ENCODE measurements at regions not wholly inside any gene's neighbourhood (a gene's known extent, or its start where the extent isn't known, plus 50 kb on each side); places are given as distances from the start of the nearest gene placed in this dataset.

DNA sequence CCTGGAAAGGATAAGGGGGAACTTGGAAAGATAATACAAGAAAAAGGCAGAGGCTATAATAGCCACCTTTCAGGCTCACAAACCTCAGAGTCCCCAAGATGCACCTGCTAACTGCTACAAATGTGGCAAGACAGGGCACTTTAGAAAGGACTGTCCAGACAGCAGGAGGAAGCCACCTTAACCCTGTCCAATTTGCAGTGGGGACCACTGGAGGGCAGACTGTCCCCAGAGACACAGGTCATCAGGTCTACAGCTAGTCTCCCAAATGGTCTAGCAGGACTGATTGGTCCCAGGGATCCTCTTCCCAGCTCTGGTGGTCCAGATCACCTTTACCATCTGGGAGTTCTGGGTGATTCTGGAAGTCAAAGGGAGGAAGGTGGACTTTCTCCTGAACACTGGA lies 882.5 kb upstream of the GBE1 start:
- TF ChIP-seq FOXP2 (optimal IDR thresholded peaks at IDR 0.05; ENCODE audit: borderline replicate concordance, extremely low read depth, extremely low read length, insufficient read depth) (no peak), POLR2AphosphoS5 (IDR thresholded peaks at IDR 0.05; ENCODE audit: low read depth, low read length) (no peak), SIN3A (IDR thresholded peaks at IDR 0.05; ENCODE audit: borderline replicate concordance, insufficient read depth, low read length) (no peak), TAF1 (IDR thresholded peaks at IDR 0.05; ENCODE audit: borderline replicate concordance, insufficient read depth, low read length) (no peak)
- TF ChIP-seq, protein P1, sequence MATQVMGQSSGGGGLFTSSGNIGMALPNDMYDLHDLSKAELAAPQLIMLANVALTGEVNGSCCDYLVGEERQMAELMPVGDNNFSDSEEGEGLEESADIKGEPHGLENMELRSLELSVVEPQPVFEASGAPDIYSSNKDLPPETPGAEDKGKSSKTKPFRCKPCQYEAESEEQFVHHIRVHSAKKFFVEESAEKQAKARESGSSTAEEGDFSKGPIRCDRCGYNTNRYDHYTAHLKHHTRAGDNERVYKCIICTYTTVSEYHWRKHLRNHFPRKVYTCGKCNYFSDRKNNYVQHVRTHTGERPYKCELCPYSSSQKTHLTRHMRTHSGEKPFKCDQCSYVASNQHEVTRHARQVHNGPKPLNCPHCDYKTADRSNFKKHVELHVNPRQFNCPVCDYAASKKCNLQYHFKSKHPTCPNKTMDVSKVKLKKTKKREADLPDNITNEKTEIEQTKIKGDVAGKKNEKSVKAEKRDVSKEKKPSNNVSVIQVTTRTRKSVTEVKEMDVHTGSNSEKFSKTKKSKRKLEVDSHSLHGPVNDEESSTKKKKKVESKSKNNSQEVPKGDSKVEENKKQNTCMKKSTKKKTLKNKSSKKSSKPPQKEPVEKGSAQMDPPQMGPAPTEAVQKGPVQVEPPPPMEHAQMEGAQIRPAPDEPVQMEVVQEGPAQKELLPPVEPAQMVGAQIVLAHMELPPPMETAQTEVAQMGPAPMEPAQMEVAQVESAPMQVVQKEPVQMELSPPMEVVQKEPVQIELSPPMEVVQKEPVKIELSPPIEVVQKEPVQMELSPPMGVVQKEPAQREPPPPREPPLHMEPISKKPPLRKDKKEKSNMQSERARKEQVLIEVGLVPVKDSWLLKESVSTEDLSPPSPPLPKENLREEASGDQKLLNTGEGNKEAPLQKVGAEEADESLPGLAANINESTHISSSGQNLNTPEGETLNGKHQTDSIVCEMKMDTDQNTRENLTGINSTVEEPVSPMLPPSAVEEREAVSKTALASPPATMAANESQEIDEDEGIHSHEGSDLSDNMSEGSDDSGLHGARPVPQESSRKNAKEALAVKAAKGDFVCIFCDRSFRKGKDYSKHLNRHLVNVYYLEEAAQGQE (IDR thresholded peaks at IDR 0.05; ENCODE audit: insufficient read depth in 1 of 2, low read depth in 2 of 2, low read length in 2 of 2), result no peak

DNA sequence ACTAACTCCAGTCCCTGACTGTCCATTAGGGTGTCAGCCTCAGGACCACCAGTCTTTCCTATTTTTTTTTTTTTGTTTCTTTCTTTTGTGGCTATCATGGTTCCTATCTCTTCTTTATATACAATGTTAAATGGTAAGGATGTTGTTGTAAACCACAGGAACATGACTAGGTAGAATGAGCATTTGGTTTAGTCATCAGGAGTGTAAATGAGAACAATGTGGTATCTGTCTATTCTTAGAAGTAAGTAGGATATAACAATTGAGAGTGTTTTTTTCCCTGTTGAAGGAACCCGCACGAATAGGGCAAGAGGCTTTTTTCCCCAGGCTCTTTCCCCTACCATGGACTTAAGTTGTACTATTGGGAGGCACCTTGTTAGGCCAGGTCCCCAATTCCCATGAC lies 880.3 kb upstream of the GBE1 start:
- TF ChIP-seq POLR2AphosphoS5 (IDR thresholded peaks at IDR 0.05; ENCODE audit: low read depth, low read length) (no peak), SIN3A (IDR thresholded peaks at IDR 0.05; ENCODE audit: borderline replicate concordance, insufficient read depth, low read length) (no peak), FOXP2 (optimal IDR thresholded peaks at IDR 0.05; ENCODE audit: borderline replicate concordance, extremely low read depth, extremely low read length, insufficient read depth) (no peak), TAF1 (IDR thresholded peaks at IDR 0.05; ENCODE audit: borderline replicate concordance, insufficient read depth, low read length) (no peak)
- TF ChIP-seq, protein P1 (IDR thresholded peaks at IDR 0.05; ENCODE audit: insufficient read depth in 1 of 2, low read depth in 2 of 2, low read length in 2 of 2), result no peak

DNA sequence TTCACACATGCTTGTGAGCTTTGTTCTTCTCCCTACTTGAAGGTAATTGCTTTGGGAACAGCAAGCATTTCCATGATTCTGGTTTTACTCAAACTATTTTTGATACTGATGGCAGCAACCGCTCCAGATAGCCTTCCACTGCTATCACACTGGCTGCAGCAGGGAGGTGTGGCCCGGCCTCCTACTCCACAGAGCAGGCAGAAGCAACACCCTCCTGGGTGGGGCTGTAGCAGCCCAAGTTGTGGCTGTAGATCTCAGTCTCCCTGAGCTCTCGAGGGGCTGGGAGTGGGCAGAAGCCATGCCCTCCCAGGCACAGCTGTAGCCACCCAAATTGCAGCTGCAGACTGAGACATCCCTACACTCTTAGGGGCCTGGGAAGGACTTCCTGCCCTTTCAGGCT lies 878.8 kb upstream of the GBE1 start:
- TF ChIP-seq SIN3A (IDR thresholded peaks at IDR 0.05; ENCODE audit: borderline replicate concordance, insufficient read depth, low read length), result no peak
- TF ChIP-seq FOXP2 (optimal IDR thresholded peaks at IDR 0.05; ENCODE audit: borderline replicate concordance, extremely low read depth, extremely low read length, insufficient read depth), result no peak
- no peak for TF ChIP-seq TAF1 (IDR thresholded peaks at IDR 0.05; ENCODE audit: borderline replicate concordance, insufficient read depth, low read length)
- TF ChIP-seq, protein P1 (IDR thresholded peaks at IDR 0.05; ENCODE audit: insufficient read depth in 1 of 2, low read depth in 2 of 2, low read length in 2 of 2), result no peak
- no peak for TF ChIP-seq POLR2AphosphoS5 (IDR thresholded peaks at IDR 0.05; ENCODE audit: low read depth, low read length)

DNA sequence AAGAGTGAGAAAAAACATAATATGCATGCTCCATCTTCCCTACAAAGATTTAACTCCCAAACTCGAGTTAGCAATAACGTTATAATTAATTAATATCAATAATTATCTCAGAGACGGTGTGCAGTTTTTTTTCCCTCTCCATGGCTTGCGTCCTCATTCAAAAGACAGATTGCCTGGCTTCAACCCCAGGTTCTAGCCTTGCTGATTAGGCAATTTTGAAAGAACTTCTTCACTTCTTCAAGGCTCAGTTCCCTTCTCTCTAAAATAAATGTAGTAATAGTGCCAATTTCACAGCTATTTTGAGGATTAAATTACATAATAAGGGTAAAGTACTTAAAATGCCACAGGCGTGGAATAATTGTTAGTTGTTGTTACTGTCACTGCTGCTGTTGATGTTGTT lies 876.1 kb upstream of the GBE1 start:
- TF ChIP-seq TAF1 (IDR thresholded peaks at IDR 0.05; ENCODE audit: borderline replicate concordance, insufficient read depth, low read length), result no peak
- no peak for TF ChIP-seq SIN3A (IDR thresholded peaks at IDR 0.05; ENCODE audit: borderline replicate concordance, insufficient read depth, low read length)
- no peak for TF ChIP-seq FOXP2 (optimal IDR thresholded peaks at IDR 0.05; ENCODE audit: borderline replicate concordance, extremely low read depth, extremely low read length, insufficient read depth)
- TF ChIP-seq, protein P1 (IDR thresholded peaks at IDR 0.05; ENCODE audit: insufficient read depth in 1 of 2, low read depth in 2 of 2, low read length in 2 of 2), result no peak
- no peak for TF ChIP-seq POLR2AphosphoS5 (IDR thresholded peaks at IDR 0.05; ENCODE audit: low read depth, low read length)

DNA sequence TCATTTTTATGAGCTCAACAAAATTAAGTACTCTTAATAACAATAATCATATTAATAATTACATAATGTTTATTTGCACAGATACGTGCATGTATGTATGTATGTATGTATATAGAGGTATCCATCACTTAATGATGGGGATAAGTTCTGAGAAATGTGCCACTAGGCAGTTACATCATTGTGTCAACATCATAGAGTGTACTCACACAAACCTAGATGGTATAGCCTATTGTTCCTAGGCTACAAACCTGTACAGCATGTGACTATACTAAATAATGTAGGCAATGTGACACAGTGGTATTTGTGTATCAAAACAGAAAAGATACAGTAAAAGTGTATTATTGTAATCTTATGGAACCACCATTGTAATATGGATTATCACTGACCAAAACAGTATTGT lies 874.7 kb upstream of the GBE1 start:
- TF ChIP-seq SIN3A (IDR thresholded peaks at IDR 0.05; ENCODE audit: borderline replicate concordance, insufficient read depth, low read length), result no peak
- TF ChIP-seq, protein P1 (IDR thresholded peaks at IDR 0.05; ENCODE audit: insufficient read depth in 1 of 2, low read depth in 2 of 2, low read length in 2 of 2), result no peak
- no peak for TF ChIP-seq FOXP2 (optimal IDR thresholded peaks at IDR 0.05; ENCODE audit: borderline replicate concordance, extremely low read depth, extremely low read length, insufficient read depth)
- TF ChIP-seq TAF1 (IDR thresholded peaks at IDR 0.05; ENCODE audit: borderline replicate concordance, insufficient read depth, low read length), result no peak
